GM21529 (cell line): ENCODE measurements at regions not wholly inside any gene's neighbourhood (a gene's known extent, or its start where the extent isn't known, plus 50 kb on each side); places are given as distances from the start of the nearest gene placed in this dataset.

ENCODE experiments used
- ATAC-seq: cut with Tn5 transposase; IDR thresholded peaks from one replicate; pipeline ENCODE4 v1.9.1; 2021; ENCODE audit not compliant: unreplicated experiment

- no peak for ATAC-seq
Observed at GRCh38 chr12:65622056-65622455, 202.2 kb upstream of the HMGA2 start.

GRCh38 chr12:65623507-65623906 is 200.8 kb upstream of the HMGA2 start:
- no peak for ATAC-seq

GRCh38 chr12:65624554-65625086 is 199.7 kb upstream of the HMGA2 start:
- ATAC-seq = no peak

GRCh38 chr12:65628061-65628460 is 196.2 kb upstream of the HMGA2 start:
- no peak for ATAC-seq

GRCh38 chr12:65630555-65630954 is 193.7 kb upstream of the HMGA2 start:
- no peak for ATAC-seq

GRCh38 chr12:65631621-65632111 is 192.6 kb upstream of the HMGA2 start:
- no peak for ATAC-seq

GRCh38 chr12:65632131-65632855 is 192.0 kb upstream of the HMGA2 start:
- ATAC-seq = no peak

- ATAC-seq = no peak
Observed at GRCh38 chr12:65634061-65634460, 190.2 kb upstream of the HMGA2 start.

GRCh38 chr12:65634626-65635331 is 189.5 kb upstream of the HMGA2 start:
- ATAC-seq = no peak

- ATAC-seq = no peak
Observed at GRCh38 chr12:65636436-65636835, 187.8 kb upstream of the HMGA2 start.

GRCh38 chr12:65637150-65637549 is 187.1 kb upstream of the HMGA2 start:
- ATAC-seq = no peak

- ATAC-seq = no peak
Observed at GRCh38 chr12:65637774-65638173, 186.5 kb upstream of the HMGA2 start.

- ATAC-seq = no peak
Observed at GRCh38 chr12:65638324-65638723, 186.0 kb upstream of the HMGA2 start.

- ATAC-seq = no peak
Observed at GRCh38 chr12:65640489-65640901, 183.8 kb upstream of the HMGA2 start.

- no peak for ATAC-seq
Observed at GRCh38 chr12:65642061-65642661, 182.1 kb upstream of the HMGA2 start.

- no peak for ATAC-seq
Observed at GRCh38 chr12:65643171-65643570, 181.1 kb upstream of the HMGA2 start.

- no peak for ATAC-seq
Observed at GRCh38 chr12:65643595-65644386, 180.5 kb upstream of the HMGA2 start.

GRCh38 chr12:65646127-65646643 is 178.1 kb upstream of the HMGA2 start:
- ATAC-seq = no peak

GRCh38 chr12:65647074-65647473 is 177.2 kb upstream of the HMGA2 start:
- no peak for ATAC-seq

- no peak for ATAC-seq
Observed at GRCh38 chr12:65648461-65648860, 175.8 kb upstream of the HMGA2 start.

GRCh38 chr12:65649126-65649525 is 175.2 kb upstream of the HMGA2 start:
- ATAC-seq = no peak
